Parathyroid adenoma (tissue), 2 donors: ENCODE measurements at regions not wholly inside any gene's neighbourhood (a gene's known extent, or its start where the extent isn't known, plus 50 kb on each side); places are given as distances from the start of the nearest gene placed in this dataset.

ENCODE experiments used
- H2AFZ ChIP-seq: fragments of 300-600 bp; sonication (generic); one replicate; pipeline ENCODE4 v1.7.0; 2017; ENCODE audit warnings: antibody characterized with exemption, mild to moderate bottlenecking
- H3K27ac ChIP-seq: fragments of 300-600 bp; sonication (generic); one replicate; pipeline ENCODE4 v1.7.0; 2017
- H3K27me3 ChIP-seq: fragments of 300-600 bp; sonication (generic); one replicate; pipeline ENCODE4 v1.7.0; 2017; ENCODE audit warnings: low read length; ENCODE audit not compliant: control insufficient read depth, insufficient read depth
- H3K36me3 ChIP-seq: fragments of 300-600 bp; sonication (generic); one replicate; pipeline ENCODE4 v1.7.0; 2017; ENCODE audit warnings: low read length; ENCODE audit not compliant: control insufficient read depth, insufficient read depth
- H3K4me1 ChIP-seq: fragments of 300-600 bp; sonication (generic); one replicate; pipeline ENCODE4 v1.7.0; 2017; ENCODE audit warnings: control low read depth
- H3K4me2 ChIP-seq: fragments of 300-600 bp; sonication (generic); one replicate; pipeline ENCODE4 v1.7.0; 2017; ENCODE audit warnings: low read length
- H3K4me3 ChIP-seq: fragments of 300-600 bp; sonication (generic); one replicate; pipeline ENCODE4 v1.7.0; 2017; ENCODE audit warnings: low read depth, low read length
- H3K79me2 ChIP-seq: fragments of 300-600 bp; sonication (generic); one replicate; pipeline ENCODE4 v1.7.0; 2017; ENCODE audit warnings: control low read depth
- H3K9ac ChIP-seq: fragments of 300-600 bp; sonication (generic); one replicate; pipeline ENCODE4 v1.7.0; 2017; ENCODE audit warnings: mild to moderate bottlenecking
- H3K9me3 ChIP-seq: fragments of 300-600 bp; sonication (generic); one replicate; pipeline ENCODE4 v1.7.0; 2017; ENCODE audit warnings: low read length; ENCODE audit not compliant: control insufficient read depth
- TF ChIP-seq, protein P1 (sequence below): fragments of 300-600 bp; sonication (generic); IDR thresholded peaks from one replicate; pipeline ENCODE4 v1.7.0; 2017; ENCODE audit warnings: antibody characterized with exemption, mild to moderate bottlenecking
- donor health status: primary hyperparathyroidism.

DNA sequence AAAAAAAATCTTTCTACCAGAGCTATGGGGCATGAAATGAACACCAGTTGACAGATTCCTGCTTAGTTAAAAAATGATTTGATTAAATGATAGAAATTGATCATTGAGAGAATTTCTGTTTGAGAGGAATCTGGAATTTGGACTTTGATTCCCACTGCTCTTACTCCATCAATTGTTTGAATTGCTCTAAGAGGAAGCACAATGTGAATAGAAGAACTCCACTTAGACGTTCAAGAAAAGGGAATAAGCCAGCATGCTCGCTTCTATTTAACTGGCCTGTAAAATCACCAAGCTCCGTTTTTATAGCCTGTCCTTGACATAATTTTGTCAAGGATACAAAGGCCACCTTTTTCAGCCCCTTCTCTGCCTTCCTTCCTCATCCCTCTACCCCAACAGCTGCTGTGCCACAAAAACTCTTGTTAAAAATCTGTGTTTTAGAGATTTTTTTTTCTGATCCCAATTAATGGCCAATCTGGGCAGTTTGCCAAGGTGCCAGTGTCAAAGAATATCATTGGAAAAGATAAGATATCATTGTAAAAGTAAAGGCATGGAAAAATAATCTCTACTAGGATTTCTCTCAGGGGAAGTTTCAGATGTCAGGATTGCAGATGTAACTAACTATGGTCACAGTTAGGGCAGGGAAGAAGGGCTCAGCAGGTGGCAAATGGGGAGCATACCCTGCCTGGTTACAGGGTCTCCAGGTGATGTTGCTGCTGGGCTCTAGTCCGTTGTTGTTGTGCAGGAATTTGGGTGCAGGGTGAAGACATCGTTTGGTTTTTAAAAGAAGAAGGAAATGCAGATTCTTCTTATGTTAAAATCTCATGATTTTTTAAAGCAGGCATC is 301.8 kb upstream of the PDZRN3 start:
- Histone ChIP-seq H3K9ac (no peak overlapping the region), H3K9me3 (no peaks in the 10 kb centered on the region), H3K36me3 (no peaks in the 10 kb centered on the region), H3K4me2 (no peak overlapping the region), H3K4me1 (no peaks in the 10 kb centered on the region), H3K79me2 (no peaks in the 10 kb centered on the region), H3K27me3 (no peaks in the 10 kb centered on the region), H3K27ac (no peak overlapping the region), H3K4me3 (no peak overlapping the region), H2AFZ (no peak overlapping the region)
- TF ChIP-seq, protein P1, sequence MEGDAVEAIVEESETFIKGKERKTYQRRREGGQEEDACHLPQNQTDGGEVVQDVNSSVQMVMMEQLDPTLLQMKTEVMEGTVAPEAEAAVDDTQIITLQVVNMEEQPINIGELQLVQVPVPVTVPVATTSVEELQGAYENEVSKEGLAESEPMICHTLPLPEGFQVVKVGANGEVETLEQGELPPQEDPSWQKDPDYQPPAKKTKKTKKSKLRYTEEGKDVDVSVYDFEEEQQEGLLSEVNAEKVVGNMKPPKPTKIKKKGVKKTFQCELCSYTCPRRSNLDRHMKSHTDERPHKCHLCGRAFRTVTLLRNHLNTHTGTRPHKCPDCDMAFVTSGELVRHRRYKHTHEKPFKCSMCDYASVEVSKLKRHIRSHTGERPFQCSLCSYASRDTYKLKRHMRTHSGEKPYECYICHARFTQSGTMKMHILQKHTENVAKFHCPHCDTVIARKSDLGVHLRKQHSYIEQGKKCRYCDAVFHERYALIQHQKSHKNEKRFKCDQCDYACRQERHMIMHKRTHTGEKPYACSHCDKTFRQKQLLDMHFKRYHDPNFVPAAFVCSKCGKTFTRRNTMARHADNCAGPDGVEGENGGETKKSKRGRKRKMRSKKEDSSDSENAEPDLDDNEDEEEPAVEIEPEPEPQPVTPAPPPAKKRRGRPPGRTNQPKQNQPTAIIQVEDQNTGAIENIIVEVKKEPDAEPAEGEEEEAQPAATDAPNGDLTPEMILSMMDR: no peak

DNA sequence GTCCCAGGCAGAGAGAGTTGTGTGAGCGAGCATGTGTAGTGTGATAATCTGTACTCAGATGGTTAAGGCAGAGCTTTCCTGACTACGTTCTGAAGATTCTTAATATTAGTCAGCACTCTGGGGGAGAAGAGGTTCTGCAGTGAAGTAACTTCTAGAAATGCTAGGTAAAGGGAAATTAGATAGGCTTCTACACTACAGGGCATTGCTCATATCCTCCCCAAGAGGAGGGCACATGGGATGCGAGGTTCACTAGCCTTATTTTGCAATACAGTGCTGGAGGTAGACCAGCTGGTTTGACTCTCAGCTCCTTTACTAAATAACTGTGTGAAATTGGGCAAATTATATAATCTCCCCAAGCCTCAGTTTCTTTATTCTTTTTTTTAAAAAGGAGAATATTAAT is 300.3 kb upstream of the PDZRN3 start:
- Histone ChIP-seq H3K27ac (no peak overlapping the region), H3K4me3 (no peak overlapping the region), H3K27me3 (no peaks in the 10 kb centered on the region), H3K79me2 (no peaks in the 10 kb centered on the region), H3K9ac (no peak overlapping the region), H2AFZ (no peak overlapping the region), H3K36me3 (no peaks in the 10 kb centered on the region), H3K4me1 (no peaks in the 10 kb centered on the region), H3K9me3 (no peaks in the 10 kb centered on the region), H3K4me2 (no peak overlapping the region)
- TF ChIP-seq, protein P1: no peak

DNA sequence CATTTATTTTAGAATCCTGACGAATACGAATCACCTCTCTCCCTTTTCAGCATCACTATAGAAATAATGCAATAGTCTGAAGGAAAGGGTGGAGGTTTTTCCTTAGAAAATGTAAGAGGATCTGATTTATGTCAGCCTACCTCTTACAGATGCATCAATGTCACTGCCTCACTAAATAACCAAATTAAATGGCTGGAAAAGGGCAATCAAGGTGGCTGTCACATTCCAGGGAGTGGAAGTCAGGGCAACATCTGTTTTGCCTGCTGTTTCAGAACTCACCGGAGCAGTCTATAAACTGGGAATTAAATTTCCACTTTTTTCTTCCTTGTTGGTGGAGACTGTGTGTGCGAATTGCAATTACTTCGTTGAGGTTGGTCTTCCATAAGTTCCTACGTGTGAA is 299.3 kb upstream of the PDZRN3 start:
- no peak overlapping the region for H3K27ac ChIP-seq
- no peak overlapping the region for H3K4me3 ChIP-seq
- H3K36me3 ChIP-seq: no peaks in the 10 kb centered on the region
- H3K27me3 ChIP-seq: no peaks in the 10 kb centered on the region
- no peak overlapping the region for H2AFZ ChIP-seq
- H3K9me3 ChIP-seq: no peaks in the 10 kb centered on the region
- no peaks in the 10 kb centered on the region for H3K4me1 ChIP-seq
- H3K4me2 ChIP-seq: no peak overlapping the region
- H3K79me2 ChIP-seq: no peaks in the 10 kb centered on the region
- no peak overlapping the region for H3K9ac ChIP-seq
- TF ChIP-seq, protein P1: no peak

DNA sequence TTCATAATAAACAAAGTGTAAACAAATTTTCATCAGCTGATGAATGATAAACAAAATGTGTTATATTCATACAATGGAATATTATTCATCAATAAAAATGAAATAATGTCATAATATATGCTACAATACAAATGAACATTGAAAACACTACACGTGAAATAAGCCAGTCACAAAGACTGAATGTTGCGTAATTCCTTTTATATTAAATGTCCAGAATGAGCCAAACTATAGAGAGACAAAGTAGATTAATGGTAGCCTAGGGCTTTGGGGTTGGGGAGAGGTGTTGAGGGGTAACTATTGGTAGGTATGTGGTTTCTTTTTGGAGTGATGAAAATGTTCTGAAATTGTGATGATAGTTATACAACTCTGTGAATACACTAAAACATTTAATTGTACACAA is 292.9 kb upstream of the PDZRN3 start:
- no peaks in the 10 kb centered on the region for H3K36me3 ChIP-seq

More for the DNA sequence above, 292.9 kb upstream of the PDZRN3 start:
- Histone ChIP-seq H3K4me3 (no peak overlapping the region), H2AFZ (no peak overlapping the region), H3K9ac (no peak overlapping the region), H3K4me2 (no peak overlapping the region), H3K27ac (no peak overlapping the region), H3K79me2 (no peaks in the 10 kb centered on the region), H3K27me3 (no peaks in the 10 kb centered on the region), H3K4me1 (no peaks in the 10 kb centered on the region), H3K9me3 (no peaks in the 10 kb centered on the region)
- TF ChIP-seq, protein P1: no peak
